ENCODE measurements at regions not wholly inside any gene's neighbourhood (a gene's known extent, or its start where the extent isn't known, plus 50 kb on each side); places are given as distances from the start of the nearest gene placed in this dataset.

GRCh38 chr6:138716971-138717665 lies 56.5 kb upstream of the CCDC28A start:
- no peak for DNase-seq

- no peak for DNase-seq
Observed at GRCh38 chr6:138719011-138719635, 54.4 kb upstream of the CCDC28A start.

GRCh38 chr6:138719744-138720143 lies 53.8 kb upstream of the CCDC28A start:
- no peak for DNase-seq

GRCh38 chr6:138722425-138723371 lies 50.9 kb upstream of the CCDC28A start:
- no peak for DNase-seq

All from CD4-positive, alpha-beta T cell treated with Interleukin-1 beta for 1 hour (primary cell).